Activated T-cell treated with anti-CD3 and anti-CD28 coated beads, Interleukin-2, amount 50 U/mL, for 24 hours (primary cell): ENCODE measurements at regions not wholly inside any gene's neighbourhood (a gene's known extent, or its start where the extent isn't known, plus 50 kb on each side); places are given as distances from the start of the nearest gene placed in this dataset.

ENCODE experiments used
- DNase-seq: peaks from one replicate; pipeline ENCODE4 v3.0.0-alpha.2; 2020
- H3K27ac Mint-ChIP-seq: 2 replicates; pipeline ENCODE4 v1.8.0; 2020; ENCODE audit warnings: mild to moderate bottlenecking, mixed read lengths
- H3K27me3 Mint-ChIP-seq: 2 replicates; pipeline ENCODE4 v1.8.0; 2020; ENCODE audit warnings: mixed read lengths
- H3K36me3 Mint-ChIP-seq: 2 replicates; pipeline ENCODE4 v1.8.0; 2020; ENCODE audit warnings: low read depth, mixed read lengths
- H3K4me1 Mint-ChIP-seq: 2 replicates; pipeline ENCODE4 v1.8.0; 2020; ENCODE audit warnings: low read depth, mixed read lengths
- H3K4me3 Mint-ChIP-seq: 2 replicates; pipeline ENCODE4 v1.8.0; 2020; ENCODE audit warnings: mild to moderate bottlenecking, moderate library complexity, mixed read lengths
- H3K9me3 Mint-ChIP-seq: 2 replicates; pipeline ENCODE4 v1.8.0; 2020; ENCODE audit warnings: mixed read lengths

DNA sequence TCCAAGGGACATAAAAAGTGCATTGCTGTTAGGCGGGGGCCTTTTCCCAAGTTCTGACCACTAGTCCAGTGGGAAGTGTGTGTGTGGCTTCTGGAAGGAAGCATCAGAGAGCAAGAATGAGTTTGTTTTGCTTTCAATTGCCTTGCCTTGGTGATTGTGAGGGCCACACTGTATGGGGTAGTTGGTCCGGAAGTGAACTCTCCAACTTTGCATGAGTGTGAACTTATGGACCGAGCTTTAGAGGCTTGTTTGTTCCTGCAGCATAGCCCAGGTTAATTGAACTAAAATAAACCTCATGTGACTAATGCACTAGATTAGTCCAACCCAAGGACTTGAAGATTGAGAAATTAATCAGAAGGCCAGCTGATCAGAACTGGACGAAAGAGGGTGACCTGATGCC lies 171.7 kb downstream of the NR2F2 start:
- DNase-seq = no peak
- Mint-ChIP-seq H3K27ac (no peak overlapping the region), H3K9me3 (no peaks in the 10 kb centered on the region), H3K4me3 (no peak overlapping the region), H3K4me1 (no peaks in the 10 kb centered on the region), H3K27me3 (peaks cover under 1% of the 10 kb centered on the region), H3K36me3 (no peaks in the 10 kb centered on the region)

DNA sequence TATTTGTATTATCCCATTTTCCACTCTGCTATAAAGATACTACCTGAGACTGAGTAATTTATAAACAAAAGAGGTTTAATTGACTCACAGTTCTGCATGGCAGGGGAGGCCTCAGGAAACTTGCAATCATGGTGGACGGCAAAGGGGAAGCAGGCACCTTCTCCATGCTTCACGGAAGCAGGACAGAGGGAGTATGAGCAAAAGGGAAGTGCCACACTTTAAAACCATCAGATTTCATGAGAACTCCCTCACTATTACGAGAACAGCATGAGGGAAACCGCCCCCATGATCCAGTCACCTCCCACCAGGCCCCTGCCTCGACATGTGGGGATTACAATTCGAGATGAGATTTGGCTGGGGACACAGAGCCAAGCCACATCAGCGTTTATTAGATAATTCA lies 172.8 kb downstream of the NR2F2 start:
- H3K27ac Mint-ChIP-seq = no peak overlapping the region

DNA sequence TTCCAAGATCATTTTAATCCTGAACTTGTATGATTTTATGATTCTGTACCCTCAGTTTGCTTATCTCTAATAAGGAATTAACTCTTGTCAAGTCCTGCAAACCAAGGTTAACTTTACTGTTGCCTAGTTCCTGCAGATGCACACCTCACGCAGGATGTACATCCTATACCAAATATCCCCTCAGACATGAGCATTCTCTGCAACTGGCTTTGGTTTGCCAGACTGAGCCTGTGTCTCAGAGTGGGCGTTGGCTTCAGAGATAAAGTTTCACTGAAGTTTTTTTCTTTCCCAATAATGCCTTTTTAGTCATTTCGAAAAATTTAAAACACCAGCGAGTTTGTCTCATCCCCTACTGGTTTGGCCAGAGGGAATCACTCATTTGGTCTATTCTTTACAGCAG lies 173.9 kb downstream of the NR2F2 start:
- no peaks in the 10 kb centered on the region for H3K4me1 Mint-ChIP-seq
- no peaks in the 10 kb centered on the region for H3K9me3 Mint-ChIP-seq
- H3K36me3 Mint-ChIP-seq = no peaks in the 10 kb centered on the region
- H3K4me3 Mint-ChIP-seq = no peak overlapping the region
- no peak overlapping the region for H3K27ac Mint-ChIP-seq
- DNase-seq = no peak
- H3K27me3 Mint-ChIP-seq = peaks cover 3% of the 10 kb centered on the region

More for the DNA sequence above, 172.8 kb downstream of the NR2F2 start:
- H3K36me3 Mint-ChIP-seq = no peaks in the 10 kb centered on the region
- no peak overlapping the region for H3K4me3 Mint-ChIP-seq
- DNase-seq = no peak
- no peaks in the 10 kb centered on the region for H3K27me3 Mint-ChIP-seq
- no peaks in the 10 kb centered on the region for H3K4me1 Mint-ChIP-seq
- no peaks in the 10 kb centered on the region for H3K9me3 Mint-ChIP-seq

DNA sequence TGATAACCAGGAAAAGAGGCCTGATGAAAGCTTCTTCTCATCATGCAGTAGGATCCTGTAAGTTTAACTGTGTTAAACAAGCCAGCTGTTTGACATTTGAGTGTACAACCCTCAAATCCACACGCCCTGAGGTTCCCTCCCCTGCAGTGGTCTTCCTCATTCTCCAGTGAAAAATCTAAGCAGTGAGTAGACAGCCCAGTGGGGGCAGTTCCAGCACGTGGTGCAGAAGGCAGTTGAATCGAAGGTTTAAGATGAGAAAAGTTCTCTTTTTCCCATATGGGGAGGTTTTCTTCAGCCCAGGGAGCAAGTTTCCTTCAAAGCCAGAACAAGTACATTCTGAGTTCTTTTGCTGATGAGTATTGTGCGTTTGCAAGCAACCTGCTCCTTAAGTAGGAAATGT lies 174.5 kb downstream of the NR2F2 start:
- no peak for DNase-seq

DNA sequence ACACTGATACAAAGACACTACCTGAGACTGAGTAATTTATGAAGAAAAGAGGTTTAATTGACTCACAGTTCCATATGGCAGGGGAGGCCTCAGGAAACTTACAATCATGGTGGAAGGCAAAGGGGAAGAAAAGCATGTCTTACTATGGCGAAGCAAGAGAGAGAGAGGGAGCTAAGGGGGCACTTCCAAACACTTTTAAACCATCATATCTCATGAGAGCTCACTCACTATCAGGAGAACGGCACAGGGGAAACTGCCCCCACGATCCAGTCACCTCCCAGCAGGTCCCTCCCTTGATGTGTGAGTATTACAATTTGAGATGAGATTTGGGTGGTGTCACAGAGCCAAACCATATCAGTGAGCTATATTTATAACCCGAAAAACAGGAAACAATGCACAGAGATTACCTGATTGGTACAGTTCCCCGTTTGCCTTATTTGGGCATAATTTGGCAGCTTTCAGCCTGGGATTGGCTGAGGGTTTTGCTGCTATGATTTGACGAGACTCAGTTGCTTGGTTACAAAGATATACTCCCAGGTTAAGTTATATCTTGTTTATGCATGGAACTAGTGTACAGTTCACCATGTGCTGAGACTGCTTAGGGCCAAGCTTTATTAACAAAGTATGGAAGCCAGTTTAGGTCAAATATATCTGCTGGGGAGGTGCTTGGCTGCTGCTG lies 184.2 kb downstream of the NR2F2 start:
- peaks cover 10% of the 10 kb centered on the region for H3K9me3 Mint-ChIP-seq
- no peak overlapping the region for H3K27ac Mint-ChIP-seq
- H3K27me3 Mint-ChIP-seq = peaks cover 19% of the 10 kb centered on the region
- no peaks in the 10 kb centered on the region for H3K4me1 Mint-ChIP-seq
- no peaks in the 10 kb centered on the region for H3K36me3 Mint-ChIP-seq
- H3K4me3 Mint-ChIP-seq = no peak overlapping the region
- DNase-seq = no peak

More for the DNA sequence above, 174.5 kb downstream of the NR2F2 start:
- H3K36me3 Mint-ChIP-seq = no peaks in the 10 kb centered on the region
- H3K27ac Mint-ChIP-seq = no peak overlapping the region
- no peaks in the 10 kb centered on the region for H3K4me1 Mint-ChIP-seq
- H3K4me3 Mint-ChIP-seq = no peak overlapping the region
- H3K27me3 Mint-ChIP-seq = peaks cover 4% of the 10 kb centered on the region
- no peaks in the 10 kb centered on the region for H3K9me3 Mint-ChIP-seq

DNA sequence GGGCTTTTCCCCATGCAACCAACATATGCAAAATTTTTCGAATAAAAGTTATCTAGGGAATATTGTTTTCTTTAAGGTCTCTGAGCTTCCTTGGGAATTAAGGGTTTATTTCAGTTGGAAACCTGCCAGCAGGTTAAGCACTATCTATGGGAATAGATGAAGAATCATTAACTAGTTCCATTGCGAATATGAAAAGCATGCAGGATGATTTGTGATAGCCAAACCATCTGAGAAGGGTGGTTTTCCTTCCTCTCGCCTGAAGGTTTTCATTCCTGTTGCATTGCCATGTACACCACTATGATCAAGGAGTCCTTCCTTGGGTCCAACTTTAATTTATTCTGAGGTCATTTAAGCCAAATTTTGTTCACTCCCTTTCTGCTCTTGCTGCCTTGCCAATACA lies 184.9 kb downstream of the NR2F2 start:
- Mint-ChIP-seq H3K27me3 (peaks cover 19% of the 10 kb centered on the region), H3K4me3 (no peak overlapping the region), H3K9me3 (peaks cover 10% of the 10 kb centered on the region), H3K36me3 (no peaks in the 10 kb centered on the region), H3K27ac (no peak overlapping the region), H3K4me1 (no peaks in the 10 kb centered on the region)
- no peak for DNase-seq

DNA sequence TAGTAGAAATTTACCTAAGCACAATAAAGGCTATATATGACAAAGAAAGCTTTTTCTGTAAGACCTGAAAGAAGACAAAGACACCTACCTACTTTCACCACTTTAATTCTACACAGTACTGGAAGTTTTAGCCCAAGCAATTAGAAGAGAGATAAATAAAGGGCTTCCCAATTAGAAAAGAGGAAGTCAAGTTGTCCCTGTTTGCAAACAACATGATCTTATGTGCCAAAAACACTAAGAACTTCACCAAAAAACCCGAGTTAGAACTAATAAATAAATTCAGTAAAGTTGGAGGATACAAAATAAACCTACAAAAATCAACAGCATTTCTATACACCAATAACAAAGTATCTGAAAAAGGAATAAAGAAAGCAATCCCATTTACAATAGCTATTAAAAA lies 190.9 kb downstream of the NR2F2 start:
- Mint-ChIP-seq H3K4me1 (no peaks in the 10 kb centered on the region), H3K9me3 (peaks cover 11% of the 10 kb centered on the region), H3K27ac (no peak overlapping the region), H3K4me3 (no peak overlapping the region), H3K36me3 (no peaks in the 10 kb centered on the region), H3K27me3 (peaks cover 22% of the 10 kb centered on the region)
- no peak for DNase-seq

DNA sequence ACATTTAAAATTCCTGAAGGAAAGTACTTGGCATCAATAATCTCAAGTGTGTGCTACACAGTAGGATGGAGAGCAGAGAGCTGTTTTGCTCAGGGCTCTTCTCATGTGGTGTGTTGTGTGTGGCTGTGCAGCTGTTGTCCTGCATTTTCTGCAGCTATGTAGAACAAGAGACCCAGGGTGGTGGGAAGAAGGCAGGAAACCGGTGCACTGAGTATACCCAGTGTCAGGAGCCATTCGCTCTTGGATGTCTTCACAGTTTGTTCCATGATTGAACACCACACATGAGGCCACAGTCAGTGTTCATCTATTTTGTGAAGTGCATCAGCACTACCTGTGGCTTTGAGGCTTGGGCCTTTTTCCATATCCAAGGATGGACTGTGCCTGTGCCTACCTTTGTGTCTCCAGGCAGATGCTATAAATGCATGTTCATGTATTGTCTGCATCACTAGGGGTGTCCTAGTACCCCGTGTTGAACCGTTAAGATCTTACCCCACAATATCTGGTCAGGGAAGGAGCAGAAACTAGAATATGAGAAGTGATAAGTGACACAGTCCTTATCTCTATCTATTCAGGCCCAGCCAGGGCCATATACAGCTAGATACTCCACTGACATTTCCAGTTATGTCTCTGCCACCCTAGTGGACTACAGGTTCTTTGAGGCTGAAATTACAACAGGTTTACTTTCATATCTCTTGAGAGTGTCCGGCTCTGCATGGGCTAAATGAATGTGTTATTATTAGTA lies 194.3 kb downstream of the NR2F2 start:
- Mint-ChIP-seq H3K36me3 (no peaks in the 10 kb centered on the region), H3K4me1 (no peaks in the 10 kb centered on the region), H3K27me3 (peaks cover 3% of the 10 kb centered on the region), H3K9me3 (peaks cover 3% of the 10 kb centered on the region), H3K27ac (no peak overlapping the region), H3K4me3 (no peak overlapping the region)
- no peak for DNase-seq

DNA sequence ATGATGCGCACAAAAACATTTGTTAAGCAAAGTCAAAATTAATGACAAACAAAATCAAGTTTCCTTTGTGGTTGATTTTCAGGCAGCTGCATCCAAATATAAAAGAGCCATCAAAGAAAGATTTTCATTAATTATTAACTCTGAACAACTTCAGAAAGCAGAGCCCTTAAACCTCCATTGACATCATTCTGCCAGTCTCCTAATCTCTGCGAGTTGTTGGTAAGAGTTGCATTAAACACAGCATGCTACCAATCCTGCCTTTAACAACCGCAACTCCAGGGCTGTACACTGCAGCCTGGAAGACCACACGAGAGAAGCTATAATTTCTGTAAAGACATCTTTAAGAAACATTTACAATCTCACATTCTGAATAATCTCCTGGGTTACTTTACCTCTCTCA lies 204.6 kb downstream of the NR2F2 start:
- no peak for DNase-seq
- H3K27me3 Mint-ChIP-seq = no peaks in the 10 kb centered on the region
- no peaks in the 10 kb centered on the region for H3K36me3 Mint-ChIP-seq
- H3K9me3 Mint-ChIP-seq = no peaks in the 10 kb centered on the region
- H3K4me3 Mint-ChIP-seq = no peak overlapping the region
- H3K4me1 Mint-ChIP-seq = no peaks in the 10 kb centered on the region
- no peak overlapping the region for H3K27ac Mint-ChIP-seq

DNA sequence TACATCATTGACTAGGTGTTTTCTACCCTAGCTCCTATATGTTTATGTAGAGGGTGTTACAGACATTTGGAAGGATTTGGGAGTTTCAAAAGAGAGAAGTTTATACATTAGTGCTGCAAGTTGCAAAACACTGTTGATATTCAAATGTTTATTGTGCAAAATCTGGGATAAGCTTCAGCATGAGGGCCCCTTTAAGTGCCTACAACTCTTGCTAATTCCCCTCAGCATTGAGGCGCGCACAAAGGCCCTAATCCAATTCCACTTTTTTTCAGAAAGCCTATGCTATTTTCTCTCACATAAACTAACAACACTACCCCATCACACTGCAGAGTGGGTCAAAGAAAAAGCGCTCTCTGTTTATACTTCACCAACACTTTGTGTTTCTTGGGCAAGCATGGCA lies 208.0 kb downstream of the NR2F2 start:
- Mint-ChIP-seq H3K27me3 (no peaks in the 10 kb centered on the region), H3K4me3 (no peak overlapping the region), H3K27ac (no peak overlapping the region), H3K36me3 (no peaks in the 10 kb centered on the region), H3K4me1 (no peaks in the 10 kb centered on the region), H3K9me3 (no peaks in the 10 kb centered on the region)
- DNase-seq = no peak

DNA sequence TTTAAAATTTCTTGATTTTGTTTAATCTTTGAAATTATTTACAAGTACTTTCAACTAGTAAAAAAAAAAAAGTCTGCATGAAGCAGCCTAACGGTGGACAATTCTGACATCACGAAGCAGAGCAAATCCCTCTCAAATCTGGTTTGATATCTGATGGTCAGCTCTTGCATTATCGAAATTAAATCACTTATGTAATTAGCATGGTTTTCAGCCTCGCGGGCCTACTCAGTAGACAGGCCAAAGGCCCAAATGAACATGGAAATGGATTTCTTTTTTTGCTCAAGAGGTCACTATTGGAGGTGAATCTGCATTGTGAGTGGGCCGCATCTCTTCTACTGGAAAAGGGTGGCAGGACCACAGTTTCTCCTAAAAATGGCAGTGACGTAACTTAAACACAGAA lies 209.8 kb downstream of the NR2F2 start:
- H3K4me1 Mint-ChIP-seq = no peaks in the 10 kb centered on the region
- no peak overlapping the region for H3K27ac Mint-ChIP-seq
- H3K9me3 Mint-ChIP-seq = no peaks in the 10 kb centered on the region
- no peaks in the 10 kb centered on the region for H3K27me3 Mint-ChIP-seq
- DNase-seq = no peak
- no peak overlapping the region for H3K4me3 Mint-ChIP-seq
- no peaks in the 10 kb centered on the region for H3K36me3 Mint-ChIP-seq

DNA sequence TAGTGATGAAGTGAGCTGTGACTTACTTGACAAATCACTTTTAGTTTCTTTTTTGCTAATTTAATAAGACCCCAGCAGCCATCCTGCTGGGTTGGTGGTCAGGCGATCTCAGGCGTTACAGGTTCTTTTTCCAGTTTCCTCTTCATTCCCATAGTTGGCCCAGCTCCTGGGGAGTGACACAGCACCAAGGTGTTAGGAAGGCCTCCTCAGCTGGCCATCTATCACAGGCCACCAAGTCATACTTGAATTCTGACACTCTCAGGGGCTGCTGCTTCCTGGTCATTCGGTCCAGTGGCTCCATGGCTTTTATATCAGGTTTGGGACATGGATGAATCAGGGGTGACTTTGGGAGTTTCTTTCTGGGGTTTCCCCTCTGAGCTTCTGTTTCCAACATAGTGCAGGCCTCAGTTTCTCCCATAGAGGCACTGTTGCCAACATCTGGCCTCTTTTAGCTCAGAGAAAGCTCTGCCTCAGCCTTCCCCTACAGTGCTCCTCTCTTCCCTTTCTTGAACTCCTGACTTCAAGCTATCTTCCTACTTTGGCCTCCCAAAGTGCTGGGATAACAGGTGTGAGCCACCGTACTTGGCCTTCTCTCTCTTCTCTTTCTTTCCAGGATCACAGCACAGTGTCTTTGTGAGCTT lies 211.8 kb downstream of the NR2F2 start:
- no peaks in the 10 kb centered on the region for H3K36me3 Mint-ChIP-seq
- no peaks in the 10 kb centered on the region for H3K4me1 Mint-ChIP-seq
- no peaks in the 10 kb centered on the region for H3K9me3 Mint-ChIP-seq
- no peak for DNase-seq
- H3K4me3 Mint-ChIP-seq = no peak overlapping the region
- H3K27me3 Mint-ChIP-seq = no peaks in the 10 kb centered on the region
- no peak overlapping the region for H3K27ac Mint-ChIP-seq

DNA sequence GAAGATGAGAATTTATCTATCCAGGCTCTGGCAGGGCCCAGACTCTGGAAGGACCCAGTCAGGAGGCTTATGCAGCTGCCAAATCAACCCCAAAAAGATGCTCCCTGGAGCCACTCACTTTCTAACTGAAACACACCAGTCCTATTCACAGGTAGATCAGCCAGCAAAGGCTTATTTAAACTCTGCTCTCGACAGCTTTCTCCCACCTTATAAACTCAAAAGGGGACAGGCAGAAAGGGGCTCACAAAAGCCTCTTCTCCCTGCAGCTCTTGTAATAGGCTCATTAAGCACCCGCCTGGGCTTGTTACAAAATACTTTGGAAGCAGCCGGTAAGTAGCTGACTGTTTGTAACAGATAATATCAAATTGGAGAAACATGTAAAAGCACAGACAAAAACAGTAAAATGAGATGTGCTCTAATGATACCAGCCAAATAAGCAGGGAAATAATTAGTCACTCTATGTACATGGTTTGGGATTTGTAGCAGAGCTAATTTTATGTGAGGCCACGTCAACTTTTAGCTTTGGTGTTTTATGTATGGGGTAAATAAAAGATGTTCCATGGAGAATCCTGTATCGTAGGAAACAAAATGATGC lies 213.8 kb downstream of the NR2F2 start:
- H3K4me3 Mint-ChIP-seq = no peak overlapping the region
- no peaks in the 10 kb centered on the region for H3K9me3 Mint-ChIP-seq
- no peak overlapping the region for H3K27ac Mint-ChIP-seq
- no peaks in the 10 kb centered on the region for H3K4me1 Mint-ChIP-seq
- no peaks in the 10 kb centered on the region for H3K36me3 Mint-ChIP-seq
- no peak for DNase-seq
- no peaks in the 10 kb centered on the region for H3K27me3 Mint-ChIP-seq

DNA sequence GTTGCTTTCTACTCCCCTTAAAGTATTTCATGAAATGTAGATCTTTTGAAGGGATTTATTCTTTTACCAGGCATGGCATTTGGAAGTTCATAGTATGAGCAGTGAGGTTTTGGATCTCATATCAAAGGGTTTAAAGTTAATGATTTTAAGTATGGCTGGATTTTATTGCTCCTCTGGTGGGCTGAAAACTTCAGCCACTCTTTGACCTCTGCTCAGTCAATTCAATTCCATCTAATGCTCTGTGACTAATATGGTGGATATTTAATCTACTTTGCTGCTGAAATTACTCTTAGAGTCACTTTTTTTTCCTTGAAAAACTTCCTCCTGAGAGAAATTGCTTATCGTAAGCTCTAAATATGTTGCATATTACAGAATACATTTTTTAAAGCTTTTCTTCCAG lies 218.6 kb downstream of the NR2F2 start:
- no peak overlapping the region for H3K27ac Mint-ChIP-seq
- H3K36me3 Mint-ChIP-seq = no peaks in the 10 kb centered on the region
- DNase-seq = no peak
- H3K4me1 Mint-ChIP-seq = no peaks in the 10 kb centered on the region
- H3K4me3 Mint-ChIP-seq = no peak overlapping the region
- H3K27me3 Mint-ChIP-seq = peaks cover 2% of the 10 kb centered on the region
- H3K9me3 Mint-ChIP-seq = no peaks in the 10 kb centered on the region

DNA sequence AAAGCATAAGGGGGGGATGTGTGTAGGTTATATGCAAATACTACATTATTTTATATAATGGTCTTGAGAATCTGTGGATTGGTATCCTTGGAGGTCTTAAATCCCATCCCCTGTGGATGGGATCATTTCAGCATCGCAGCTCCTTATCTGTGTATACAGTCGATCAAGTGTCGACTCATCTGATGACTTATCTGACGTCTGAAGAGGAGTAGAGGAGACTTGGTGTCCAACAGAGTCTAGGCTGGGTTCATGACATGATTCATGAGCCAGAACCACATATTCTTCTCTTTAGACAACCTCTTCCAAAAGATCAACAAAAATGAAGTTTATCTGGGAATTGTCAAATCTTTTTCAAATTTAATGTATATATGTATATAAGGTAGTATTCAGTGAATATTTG lies 220.7 kb downstream of the NR2F2 start:
- H3K36me3 Mint-ChIP-seq = no peaks in the 10 kb centered on the region
- no peak overlapping the region for H3K27ac Mint-ChIP-seq
- peaks cover 2% of the 10 kb centered on the region for H3K27me3 Mint-ChIP-seq
- DNase-seq = no peak
- no peaks in the 10 kb centered on the region for H3K4me1 Mint-ChIP-seq
- no peaks in the 10 kb centered on the region for H3K9me3 Mint-ChIP-seq
- no peak overlapping the region for H3K4me3 Mint-ChIP-seq
